ENCODE measurements at regions not wholly inside any gene's neighbourhood (a gene's known extent, or its start where the extent isn't known, plus 50 kb on each side); places are given as distances from the start of the nearest gene placed in this dataset.

GRCh38 chr14:56494167-56494566, 85.4 kb upstream of the TMEM260 start:
- in situ Hi-C loops (cut with MboI; ENCODE audit: low sequenced_read_pairs): loop anchor here (25.0 kb wide), 1 partner anchor 818 kb away; no protein-coding TSS in a partner anchor

- in situ Hi-C loops (cut with MboI; ENCODE audit: low sequenced_read_pairs): loop anchor here (25.0 kb wide), 1 partner anchor 814 kb away; no protein-coding TSS in a partner anchor
These were observed 81.5 kb upstream of the TMEM260 start for GRCh38 chr14:56498112-56498511.

GRCh38 chr14:56501909-56502530, 77.6 kb upstream of the TMEM260 start:
- in situ Hi-C loops (cut with MboI; ENCODE audit: low sequenced_read_pairs): no loop called here

- in situ Hi-C loops (cut with MboI; ENCODE audit: low sequenced_read_pairs): no loop called here
These were observed 74.2 kb upstream of the TMEM260 start for GRCh38 chr14:56505361-56505760.

DNA sequence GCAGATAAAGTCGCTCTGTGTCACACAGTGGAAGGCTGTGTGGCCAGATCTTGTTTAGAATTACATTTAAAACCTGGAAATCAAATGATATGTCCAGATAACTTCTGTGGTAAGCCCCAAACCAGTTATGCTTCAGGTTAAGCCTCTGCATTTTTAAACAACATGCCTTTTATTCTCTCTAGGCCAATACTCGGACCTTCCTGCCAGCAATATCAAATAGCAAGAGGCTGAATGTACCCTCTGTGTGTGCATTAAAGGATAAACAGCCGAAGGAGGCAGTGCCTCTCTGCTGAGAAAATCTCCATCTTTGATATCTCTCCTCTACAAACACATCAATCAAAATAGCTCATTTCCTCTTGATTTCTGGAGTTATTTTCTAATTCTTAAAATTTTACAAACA, 67.1 kb upstream of the TMEM260 start:
- in situ Hi-C loops (cut with MboI; ENCODE audit: low sequenced_read_pairs): no loop called here

GRCh38 chr14:56514663-56515371, 64.8 kb upstream of the TMEM260 start:
- in situ Hi-C loops (cut with MboI; ENCODE audit: low sequenced_read_pairs): no loop called here

GRCh38 chr14:56515739-56516138, 63.9 kb upstream of the TMEM260 start:
- in situ Hi-C loops (cut with MboI; ENCODE audit: low sequenced_read_pairs): no loop called here

DNA sequence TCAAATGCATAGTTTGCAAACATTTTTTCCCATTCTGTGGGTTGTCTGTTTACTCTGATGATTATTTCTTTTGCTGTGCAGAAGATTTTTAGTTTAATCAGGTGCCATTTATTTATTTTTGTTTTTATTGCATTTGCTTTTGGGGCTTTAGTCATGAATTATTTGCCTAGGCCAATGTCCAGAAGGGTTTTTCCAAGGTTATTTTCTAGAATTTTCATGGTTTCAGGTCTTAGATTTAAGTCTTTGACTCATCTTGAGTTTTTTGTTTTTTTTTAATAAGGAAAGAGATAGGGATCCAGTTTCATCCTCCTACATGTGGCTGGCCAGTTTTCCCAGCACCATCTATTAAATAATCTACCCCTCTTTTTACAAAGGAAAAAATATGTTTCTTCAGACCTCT, 57.2 kb upstream of the TMEM260 start:
- in situ Hi-C loops (cut with MboI; ENCODE audit: low sequenced_read_pairs): no loop called here

DNA sequence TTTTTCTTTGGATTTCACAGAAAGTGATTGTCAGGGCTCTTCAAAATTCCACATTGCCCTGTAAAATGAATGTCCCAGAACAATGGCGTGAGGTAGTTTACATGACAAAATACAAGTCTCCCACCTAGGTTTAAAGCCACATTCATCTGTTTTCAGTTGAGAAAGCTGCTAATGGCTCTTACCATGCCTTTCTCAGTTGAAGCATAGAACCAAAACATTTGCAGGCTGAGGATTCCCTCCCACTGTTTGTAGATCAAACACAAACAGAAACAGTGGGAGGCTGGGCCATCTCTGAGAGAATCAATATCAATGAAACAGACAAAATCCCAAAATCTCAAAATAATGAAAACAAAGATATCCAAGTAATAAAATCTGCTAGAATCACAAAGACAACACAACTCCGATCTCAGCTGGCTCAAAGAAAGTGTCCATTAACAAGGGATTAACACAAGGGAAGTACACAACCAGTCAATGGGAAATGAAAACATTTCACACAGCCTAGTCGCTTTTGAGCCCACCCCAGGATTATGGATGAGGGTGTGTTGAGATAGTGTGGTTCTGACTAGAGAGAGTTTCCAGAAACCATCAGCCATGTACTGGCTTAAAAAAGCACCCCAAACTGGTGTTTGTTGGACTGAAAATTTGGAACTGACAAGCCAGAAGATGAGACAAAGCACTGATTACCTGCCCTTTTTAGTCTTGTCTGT, 54.5 kb upstream of the TMEM260 start:
- in situ Hi-C loops (cut with MboI; ENCODE audit: low sequenced_read_pairs): no loop called here

DNA sequence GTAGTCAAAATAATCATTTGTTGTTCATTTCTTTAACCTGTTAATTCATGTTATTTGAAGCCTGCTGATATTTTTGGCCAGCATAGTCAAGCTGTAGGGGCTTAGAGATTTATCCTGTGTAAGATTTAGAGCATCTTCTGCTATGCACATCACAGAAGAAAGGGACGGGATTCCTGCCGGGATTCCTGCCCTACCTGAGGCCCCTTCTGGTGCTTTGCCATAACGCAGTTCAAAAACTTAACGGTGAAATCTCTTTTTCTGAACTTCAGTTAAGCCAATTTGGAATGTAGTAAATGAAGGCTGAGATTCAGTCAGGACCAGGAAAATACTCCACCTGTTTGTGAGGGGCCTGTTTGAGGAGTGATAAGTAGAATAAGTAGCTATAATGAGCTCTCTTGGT, 50.7 kb upstream of the TMEM260 start:
- in situ Hi-C loops (cut with MboI; ENCODE audit: low sequenced_read_pairs): no loop called here

Data from HL-60/S4 treated with retinoic acid at 250 ng/mL for 4 days and 3 days (cell line).